GM12878 (cell line): ENCODE measurements at regions not wholly inside any gene's neighbourhood (a gene's known extent, or its start where the extent isn't known, plus 50 kb on each side); places are given as distances from the start of the nearest gene placed in this dataset.

Experiments
- CTCF ChIP-seq, 3 experiments: IDR thresholded peaks in 2 of 3; conservative IDR thresholded peaks in 1 of 3; 2 replicates each; pipeline ENCODE4 v1.5.1; 2011; ENCODE audit warnings: low read depth in 3 of 3, low read length in 3 of 3, mild to moderate bottlenecking in 3 of 3, control low read depth in 2 of 3, moderate library complexity in 2 of 3, inconsistent platforms in 1 of 3, mixed read lengths in 1 of 3; ENCODE audit not compliant: control insufficient read depth in 2 of 3, insufficient read depth in 1 of 3; ENCODE audit errors: extremely low read depth in 1 of 3
- NR2C2 ChIP-seq: IDR thresholded peaks from 2 replicates; pipeline ENCODE4 v1.6.1; 2011; ENCODE audit warnings: borderline replicate concordance, low read depth; ENCODE audit not compliant: control insufficient read depth, insufficient read length
- SMC3 ChIP-seq: IDR thresholded peaks from 2 replicates; pipeline ENCODE4 v1.6.1; 2011; ENCODE audit warnings: low read length, improper control_type of control experiment, borderline replicate concordance
- SPI1 ChIP-seq: IDR thresholded peaks from 2 replicates; pipeline ENCODE4 v1.6.1; 2011; ENCODE audit warnings: low read depth, mild to moderate bottlenecking, low read length, moderate library complexity, borderline replicate concordance; ENCODE audit not compliant: insufficient read depth
- SREBF2 ChIP-seq: IDR thresholded peaks from 2 replicates; pipeline ENCODE4 v1.6.1; 2012; ENCODE audit warnings: mild to moderate bottlenecking, low read length
- TAF1 ChIP-seq: IDR thresholded peaks from 2 replicates; pipeline ENCODE4 v1.6.1; 2011; ENCODE audit warnings: mild to moderate bottlenecking, low read depth, low read length, borderline replicate concordance
- YBX1 ChIP-seq: fragments of 450-650 bp; IDR thresholded peaks from 2 replicates; pipeline ENCODE4 v1.6.1; 2016; ENCODE audit warnings: antibody characterized with exemption

GRCh38 chr9:87390361-87390760, 107.3 kb upstream of the DAPK1 start:
- TF ChIP-seq SREBF2 (no peak), SPI1 (no peak), SMC3 (no peak), TAF1 (no peak), YBX1 (no peak), NR2C2 (no peak), CTCF (IDR thresholded peaks at IDR 0.05 in 2 of 3, conservative IDR thresholded peaks at IDR 0.05 in 1 of 3; ENCODE audit: control insufficient read depth in 2 of 3, extremely low read depth in 1 of 3, insufficient read depth in 1 of 3, low read depth in 3 of 3, low read length in 3 of 3) (no peak)
